ENCODE measurements at regions not wholly inside any gene's neighbourhood (a gene's known extent, or its start where the extent isn't known, plus 50 kb on each side); places are given as distances from the start of the nearest gene placed in this dataset.

DNA sequence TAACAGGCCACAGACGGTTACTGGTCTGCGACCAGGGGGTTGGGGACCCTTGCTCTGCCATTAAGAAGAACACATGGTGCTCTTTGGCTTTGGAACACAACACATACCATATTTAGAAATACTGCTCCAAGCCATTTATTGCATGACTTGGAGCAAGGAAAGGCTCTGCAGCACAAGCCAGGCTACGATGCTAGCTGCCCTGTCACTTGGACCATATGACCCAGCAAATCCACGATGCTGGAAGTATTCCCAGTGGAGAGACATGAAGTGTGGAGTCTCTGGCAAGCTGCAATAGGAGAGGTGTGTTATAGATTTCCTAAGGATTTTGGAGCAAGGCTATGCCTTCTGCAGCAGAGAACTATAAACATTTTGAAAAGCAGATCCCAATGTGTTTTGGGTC, 171.2 kb downstream of the HAUS1 start:
- TF ChIP-seq EZH2 (IDR thresholded peaks at IDR 0.05; ENCODE audit: borderline replicate concordance, low read depth, low read length, severe bottlenecking) (no peak), POLR2A (IDR thresholded peaks at IDR 0.05; ENCODE audit: low read depth, low read length) (no peak)
- TF ChIP-seq, protein P1, sequence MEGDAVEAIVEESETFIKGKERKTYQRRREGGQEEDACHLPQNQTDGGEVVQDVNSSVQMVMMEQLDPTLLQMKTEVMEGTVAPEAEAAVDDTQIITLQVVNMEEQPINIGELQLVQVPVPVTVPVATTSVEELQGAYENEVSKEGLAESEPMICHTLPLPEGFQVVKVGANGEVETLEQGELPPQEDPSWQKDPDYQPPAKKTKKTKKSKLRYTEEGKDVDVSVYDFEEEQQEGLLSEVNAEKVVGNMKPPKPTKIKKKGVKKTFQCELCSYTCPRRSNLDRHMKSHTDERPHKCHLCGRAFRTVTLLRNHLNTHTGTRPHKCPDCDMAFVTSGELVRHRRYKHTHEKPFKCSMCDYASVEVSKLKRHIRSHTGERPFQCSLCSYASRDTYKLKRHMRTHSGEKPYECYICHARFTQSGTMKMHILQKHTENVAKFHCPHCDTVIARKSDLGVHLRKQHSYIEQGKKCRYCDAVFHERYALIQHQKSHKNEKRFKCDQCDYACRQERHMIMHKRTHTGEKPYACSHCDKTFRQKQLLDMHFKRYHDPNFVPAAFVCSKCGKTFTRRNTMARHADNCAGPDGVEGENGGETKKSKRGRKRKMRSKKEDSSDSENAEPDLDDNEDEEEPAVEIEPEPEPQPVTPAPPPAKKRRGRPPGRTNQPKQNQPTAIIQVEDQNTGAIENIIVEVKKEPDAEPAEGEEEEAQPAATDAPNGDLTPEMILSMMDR (IDR thresholded peaks at IDR 0.05; ENCODE audit: extremely low read depth in 1 of 2, insufficient read depth in 1 of 2, low read depth in 1 of 2, low read length in 2 of 2): no peak
